Stomach (tissue), 4 donors: ENCODE measurements at regions not wholly inside any gene's neighbourhood (a gene's known extent, or its start where the extent isn't known, plus 50 kb on each side); places are given as distances from the start of the nearest gene placed in this dataset.

Source experiments
- CTCF ChIP-seq, 7 experiments: fragments of 450-650 bp in 4 of 7; fragments of 200-600 bp in 3 of 7; sonication (generic) in 3 of 7; IDR thresholded peaks; one replicate each; pipeline ENCODE4 v1.5.1; 2016 to 2019; ENCODE audit warnings: antibody characterized with exemption in 7 of 7, control low read depth in 2 of 7, mild to moderate bottlenecking in 1 of 7
- POLR2A ChIP-seq, 4 donors: fragments of 450-650 bp; IDR thresholded peaks; one replicate each; pipeline ENCODE4 v1.6.1; 2016; ENCODE audit warnings: antibody characterized with exemption in 4 of 4, control low read depth in 2 of 4, mild to moderate bottlenecking in 1 of 4, moderate library complexity in 1 of 4
- POLR2AphosphoS5 ChIP-seq, 3 donors: sonication (generic); formaldehyde crosslinking; IDR thresholded peaks; one replicate each; pipeline ENCODE4 v1.6.1; 2016; ENCODE audit warnings: antibody characterized with exemption in 3 of 3

DNA sequence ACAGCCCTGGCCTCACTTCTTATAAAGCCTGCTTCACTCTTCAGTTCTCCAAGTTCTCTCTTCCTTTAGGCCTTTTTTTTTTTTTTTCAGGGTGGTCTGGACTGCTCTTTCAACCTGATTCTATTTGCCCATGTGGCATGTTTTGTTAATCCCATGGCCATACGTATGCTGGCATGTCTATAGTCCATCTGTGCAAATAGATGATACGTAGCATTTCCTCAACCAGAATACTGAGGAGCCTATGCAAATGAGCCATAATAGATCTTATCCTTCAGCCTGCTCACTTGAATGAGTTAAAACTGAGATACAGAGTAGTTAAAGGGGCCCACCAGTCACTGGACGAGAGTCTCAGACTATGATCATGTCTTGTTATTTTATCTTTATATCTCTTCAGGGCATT is 265.2 kb upstream of the CXCR4 start:
- TF ChIP-seq POLR2AphosphoS5 (IDR thresholded peaks at IDR 0.05) = no peak
- TF ChIP-seq CTCF (IDR thresholded peaks at IDR 0.05) = no peak
- TF ChIP-seq POLR2A (IDR thresholded peaks at IDR 0.05) = no peak
